ENCODE measurements at regions not wholly inside any gene's neighbourhood (a gene's known extent, or its start where the extent isn't known, plus 50 kb on each side); places are given as distances from the start of the nearest gene placed in this dataset.
"Not testable (repeated sequence)": the region's sequence is repeated elsewhere in the genome, so short reads cannot be mapped to it uniquely, and the experiment has no call there.

- H3K27ac ChIP-seq, result no peak overlapping the region
- TF ChIP-seq CTCF (conservative IDR thresholded peaks at IDR 0.05), result no peak
These were observed 135.0 kb upstream of the RASA1 start for GRCh38 chr5:87132696-87133095.

GRCh38 chr5:87134513-87134912, 133.2 kb upstream of the RASA1 start:
- not testable (repeated sequence) for H3K27ac ChIP-seq

- TF ChIP-seq CTCF (conservative IDR thresholded peaks at IDR 0.05), result no peak
These were observed 131.6 kb upstream of the RASA1 start for GRCh38 chr5:87136096-87136495.

GRCh38 chr5:87136733-87137132, 130.9 kb upstream of the RASA1 start:
- no peak for TF ChIP-seq CTCF (conservative IDR thresholded peaks at IDR 0.05)
- H3K27ac ChIP-seq, result no peak overlapping the region

More at GRCh38 chr5:87136096-87136495, 131.6 kb upstream of the RASA1 start:
- H3K27ac ChIP-seq, result no peak overlapping the region

- TF ChIP-seq CTCF (conservative IDR thresholded peaks at IDR 0.05), result no peak
- no peak overlapping the region for H3K27ac ChIP-seq
These were observed 130.4 kb upstream of the RASA1 start for GRCh38 chr5:87137283-87137682.

GRCh38 chr5:87138091-87138805, 129.4 kb upstream of the RASA1 start:
- TF ChIP-seq CTCF (conservative IDR thresholded peaks at IDR 0.05), result no peak
- no peak overlapping the region for H3K27ac ChIP-seq

- no peak overlapping the region for H3K27ac ChIP-seq
- no peak for TF ChIP-seq CTCF (conservative IDR thresholded peaks at IDR 0.05)
These were observed 127.9 kb upstream of the RASA1 start for GRCh38 chr5:87139795-87140194.

- TF ChIP-seq CTCF (conservative IDR thresholded peaks at IDR 0.05), result no peak
- H3K27ac ChIP-seq, result no peak overlapping the region
These were observed 126.1 kb upstream of the RASA1 start for GRCh38 chr5:87141544-87141943.

GRCh38 chr5:87145853-87146252, 121.8 kb upstream of the RASA1 start:
- H3K27ac ChIP-seq, result not testable (repeated sequence)

All from VCaP (cell line).